ENCODE measurements at regions not wholly inside any gene's neighbourhood (a gene's known extent, or its start where the extent isn't known, plus 50 kb on each side); places are given as distances from the start of the nearest gene placed in this dataset.

DNA sequence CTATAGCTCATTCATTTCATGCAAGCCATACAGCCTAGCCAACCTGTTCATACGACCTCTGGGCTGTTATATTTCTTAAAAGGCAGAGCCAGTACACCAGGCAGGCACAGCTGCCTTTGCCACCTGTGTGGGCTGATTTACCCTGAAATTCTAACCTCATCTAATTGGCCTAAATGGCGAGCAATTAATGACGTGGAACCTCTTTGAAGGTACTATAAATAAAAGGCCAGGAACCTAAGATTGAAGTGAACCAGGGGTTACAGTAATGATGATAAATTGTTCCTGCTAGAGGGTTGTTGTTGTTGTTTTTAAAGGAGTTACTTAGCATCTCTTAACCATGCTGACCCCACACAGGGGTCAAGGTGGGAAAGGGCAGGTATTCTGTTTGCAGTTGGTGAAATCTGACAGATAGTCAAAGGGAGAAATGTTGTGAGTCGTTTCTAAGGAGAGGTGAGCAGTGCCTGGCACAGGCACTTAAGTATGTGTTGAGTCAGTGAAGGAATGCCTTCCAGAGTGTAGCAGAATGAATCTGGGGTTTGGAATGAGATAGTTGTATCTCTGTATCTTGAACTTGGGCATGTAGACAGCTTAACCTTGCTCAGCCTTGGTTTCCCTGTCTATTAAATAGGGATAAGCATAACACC is 213.5 kb upstream of the NAV2 start:
- CTCF ChIA-PET: interaction anchor here (0.8 kb wide), 1 partner anchor 21 kb away, joined by 3 read pairs; no protein-coding TSS in a partner anchor
- DNase-seq (ENCODE audit: low read depth, low spot score) (no peak), FAIRE-seq (no peak)
- no peak overlapping the region for H2AFZ ChIP-seq (ENCODE audit: low read depth, low read length)
- H3K4me2 ChIP-seq (ENCODE audit: insufficient read depth, low read length): no peak overlapping the region
- H3K36me3 ChIP-seq (ENCODE audit: control insufficient read depth in 2 of 2, extremely low read depth in 1 of 2, insufficient read depth in 2 of 2, low read length in 2 of 2): no peaks in the 10 kb centered on the region
- H3K79me2 ChIP-seq (ENCODE audit: control insufficient read depth, insufficient read depth, low read length): no peaks in the 10 kb centered on the region
- H3K9me3 ChIP-seq (replicated peaks; ENCODE audit: control insufficient read depth, insufficient read depth, low read length): no peaks in the 10 kb centered on the region
- intact Hi-C loops (cut with micrococcal nuclease) (no loop called here), dilution Hi-C loops (cut with MboI; ENCODE audit: extremely low pct_ligation_motif_present, low sequenced_read_pairs) (no loop called here)
- H4K20me1 ChIP-seq (replicated peaks; ENCODE audit: control insufficient read depth, extremely low read depth, insufficient read depth, low read length): no peaks in the 10 kb centered on the region
- no peaks in the 10 kb centered on the region for H3K4me1 ChIP-seq (ENCODE audit: control insufficient read depth, extremely low read depth, insufficient read depth, low read length)
- H3K4me3 ChIP-seq (replicated peaks in 1 of 3; ENCODE audit: insufficient read depth in 1 of 3, low read depth in 1 of 3, low read length in 3 of 3): no peak overlapping the region
- H3K27ac ChIP-seq (ENCODE audit: insufficient read depth, low read depth, low read length): no peak overlapping the region
- H3K9me1 ChIP-seq (replicated peaks; ENCODE audit: control insufficient read depth, extremely low read depth, insufficient read depth, low read length): no peaks in the 10 kb centered on the region
- H3K27me3 ChIP-seq (ENCODE audit: control insufficient read depth in 2 of 2, insufficient read depth in 2 of 2, low read length in 2 of 2): no peaks in the 10 kb centered on the region
- TF ChIP-seq, protein P1, sequence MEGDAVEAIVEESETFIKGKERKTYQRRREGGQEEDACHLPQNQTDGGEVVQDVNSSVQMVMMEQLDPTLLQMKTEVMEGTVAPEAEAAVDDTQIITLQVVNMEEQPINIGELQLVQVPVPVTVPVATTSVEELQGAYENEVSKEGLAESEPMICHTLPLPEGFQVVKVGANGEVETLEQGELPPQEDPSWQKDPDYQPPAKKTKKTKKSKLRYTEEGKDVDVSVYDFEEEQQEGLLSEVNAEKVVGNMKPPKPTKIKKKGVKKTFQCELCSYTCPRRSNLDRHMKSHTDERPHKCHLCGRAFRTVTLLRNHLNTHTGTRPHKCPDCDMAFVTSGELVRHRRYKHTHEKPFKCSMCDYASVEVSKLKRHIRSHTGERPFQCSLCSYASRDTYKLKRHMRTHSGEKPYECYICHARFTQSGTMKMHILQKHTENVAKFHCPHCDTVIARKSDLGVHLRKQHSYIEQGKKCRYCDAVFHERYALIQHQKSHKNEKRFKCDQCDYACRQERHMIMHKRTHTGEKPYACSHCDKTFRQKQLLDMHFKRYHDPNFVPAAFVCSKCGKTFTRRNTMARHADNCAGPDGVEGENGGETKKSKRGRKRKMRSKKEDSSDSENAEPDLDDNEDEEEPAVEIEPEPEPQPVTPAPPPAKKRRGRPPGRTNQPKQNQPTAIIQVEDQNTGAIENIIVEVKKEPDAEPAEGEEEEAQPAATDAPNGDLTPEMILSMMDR (IDR thresholded peaks at IDR 0.05; ENCODE audit: extremely low read depth in 1 of 2, insufficient read depth in 1 of 2, low read depth in 1 of 2, low read length in 2 of 2): no peak
- no peak for TF ChIP-seq POLR2AphosphoS5 (IDR thresholded peaks at IDR 0.05; ENCODE audit: insufficient read depth, low read depth, low read length)
- TF ChIP-seq, protein P2, sequence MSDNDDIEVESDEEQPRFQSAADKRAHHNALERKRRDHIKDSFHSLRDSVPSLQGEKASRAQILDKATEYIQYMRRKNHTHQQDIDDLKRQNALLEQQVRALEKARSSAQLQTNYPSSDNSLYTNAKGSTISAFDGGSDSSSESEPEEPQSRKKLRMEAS (IDR thresholded peaks at IDR 0.05; ENCODE audit: insufficient read depth, insufficient read length): no peak
- TF ChIP-seq GATA2 (IDR thresholded peaks at IDR 0.05; ENCODE audit: insufficient read depth, insufficient read length, low read depth, low read length): no peak
- TF ChIP-seq POLR2A (IDR thresholded peaks at IDR 0.05; ENCODE audit: low read depth, low read length): no peak
- TF ChIP-seq MYC (IDR thresholded peaks at IDR 0.05; ENCODE audit: low read depth, low read length): no peak
- no peak for TF ChIP-seq FOS (IDR thresholded peaks at IDR 0.05; ENCODE audit: borderline replicate concordance, insufficient read depth, low read length)
- TF ChIP-seq JUN (IDR thresholded peaks at IDR 0.05; ENCODE audit: borderline replicate concordance, insufficient read depth, insufficient read length, low read depth): no peak
- TF ChIP-seq EZH2 (IDR thresholded peaks at IDR 0.05; ENCODE audit: borderline replicate concordance, low read depth, low read length, severe bottlenecking): no peak
- BruUV-seq (replicated peaks): no TSS peak
- H3K9ac ChIP-seq (replicated peaks; ENCODE audit: extremely low read depth, insufficient read depth, low read length): no peak overlapping the region
- POLR2A ChIA-PET: no interaction called here

All from endothelial cell of umbilical vein (primary cell).